K562 (cell line): ENCODE measurements at regions not wholly inside any gene's neighbourhood (a gene's known extent, or its start where the extent isn't known, plus 50 kb on each side); places are given as distances from the start of the nearest gene placed in this dataset.

Source experiments
- FOSL1 ChIP-seq: fragments of 200-800 bp; sonication (Bioruptor generic); conservative IDR thresholded peaks from 2 replicates; pipeline ENCODE4 v1.6.1; 2016; ENCODE audit warnings: missing genetic modification characterization, missing compliant biosample characterization
- FOXJ2 ChIP-seq: fragments of 200-800 bp; sonication (Bioruptor generic); IDR thresholded peaks from 2 replicates; pipeline ENCODE4 v1.6.1; 2016; ENCODE audit warnings: missing genetic modification characterization, missing compliant biosample characterization
- HMG20A ChIP-seq: fragments of 450-650 bp; formaldehyde crosslinking; conservative IDR thresholded peaks from 2 replicates; pipeline ENCODE4 v1.4.0; 2020; ENCODE audit warnings: mild to moderate bottlenecking, mixed read lengths
- HMG20B ChIP-seq: fragments of 250-450 bp; sonication (Bioruptor Pico); IDR thresholded peaks from 2 replicates; pipeline ENCODE4 v1.5.0; 2021; ENCODE audit warnings: mild to moderate bottlenecking
- MEIS2 ChIP-seq: fragments of 450-650 bp; IDR thresholded peaks from 2 replicates; pipeline ENCODE4 v1.6.1; 2014; ENCODE audit warnings: mild to moderate bottlenecking; ENCODE audit not compliant: partially characterized antibody
- NR1H2 ChIP-seq: sonication (generic); formaldehyde crosslinking; IDR thresholded peaks from 2 replicates; pipeline ENCODE4 v1.4.0; 2020; ENCODE audit warnings: mild to moderate bottlenecking, missing genetic modification reagents
- SNIP1 ChIP-seq: fragments of 450-650 bp; IDR thresholded peaks from 2 replicates; pipeline ENCODE4 v1.7.1; 2017; ENCODE audit warnings: low read depth, mild to moderate bottlenecking
- TBL1XR1 ChIP-seq, 2 experiments: IDR thresholded peaks; 2 replicates each; pipeline ENCODE4 v1.6.1; 2012; ENCODE audit warnings: improper control_type of control experiment in 2 of 2, low read length in 2 of 2, mild to moderate bottlenecking in 1 of 2
- ZFX ChIP-seq: sonication (generic); formaldehyde crosslinking; IDR thresholded peaks from 2 replicates; pipeline ENCODE4 v1.8.0; 2022; ENCODE audit warnings: mild to moderate bottlenecking, missing genetic modification reagents, moderate library complexity
- ZNF311 ChIP-seq: fragments of 250-450 bp; sonication (Bioruptor Pico); IDR thresholded peaks from 2 replicates; pipeline ENCODE4 v1.4.0; 2020; ENCODE audit warnings: mild to moderate bottlenecking, moderate library complexity
- TF ChIP-seq, protein P1 (sequence below): sonication (generic); formaldehyde crosslinking; IDR thresholded peaks from 2 replicates; pipeline ENCODE4 v1.5.0; 2020; ENCODE audit warnings: missing genetic modification reagents
- TF ChIP-seq, protein P2 (sequence below): fragments of 250-450 bp; sonication (Bioruptor Pico); IDR thresholded peaks from 2 replicates; pipeline ENCODE4 v1.8.0; 2022; ENCODE audit warnings: moderate library complexity, mild to moderate bottlenecking, inconsistent platforms

DNA sequence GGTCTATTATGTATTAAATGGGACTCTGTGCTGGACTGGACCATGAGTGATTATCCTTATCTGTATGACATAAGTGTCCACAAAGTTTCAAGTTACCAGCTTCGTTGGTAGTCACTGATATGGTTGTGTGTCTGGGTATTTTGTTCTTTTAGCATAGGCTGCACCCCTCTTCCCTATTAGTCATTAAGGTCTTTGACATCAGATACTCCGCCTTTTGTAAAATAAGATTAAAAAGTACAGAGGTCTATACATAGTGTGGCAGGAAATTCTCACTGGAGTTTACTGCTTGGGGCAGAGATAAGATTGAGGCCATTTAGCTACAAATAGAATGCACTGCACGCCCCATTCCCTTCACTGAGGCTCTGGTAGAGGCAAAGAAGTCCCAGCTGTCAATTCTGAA, 99.4 kb downstream of the TMEM215 start (continued):
- TF ChIP-seq NR1H2 (CRISPR knock-in tag) (no peak), TBL1XR1 (IDR thresholded peaks at IDR 0.05; ENCODE audit: low read length in 2 of 2) (no peak), FOXJ2 (tag) (no peak), MEIS2 (peak; percentile 54), SNIP1 (no peak), ZFX (CRISPR knock-in tag) (no peak), FOSL1 (peak; percentile 46), HMG20A (no peak), HMG20B (CRISPR knock-in tag) (no peak), ZNF311 (CRISPR knock-in tag) (no peak)
- TF ChIP-seq, protein P1, sequence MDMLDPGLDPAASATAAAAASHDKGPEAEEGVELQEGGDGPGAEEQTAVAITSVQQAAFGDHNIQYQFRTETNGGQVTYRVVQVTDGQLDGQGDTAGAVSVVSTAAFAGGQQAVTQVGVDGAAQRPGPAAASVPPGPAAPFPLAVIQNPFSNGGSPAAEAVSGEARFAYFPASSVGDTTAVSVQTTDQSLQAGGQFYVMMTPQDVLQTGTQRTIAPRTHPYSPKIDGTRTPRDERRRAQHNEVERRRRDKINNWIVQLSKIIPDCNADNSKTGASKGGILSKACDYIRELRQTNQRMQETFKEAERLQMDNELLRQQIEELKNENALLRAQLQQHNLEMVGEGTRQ (CRISPR knock-in tag), result no peak
- TF ChIP-seq, protein P2, sequence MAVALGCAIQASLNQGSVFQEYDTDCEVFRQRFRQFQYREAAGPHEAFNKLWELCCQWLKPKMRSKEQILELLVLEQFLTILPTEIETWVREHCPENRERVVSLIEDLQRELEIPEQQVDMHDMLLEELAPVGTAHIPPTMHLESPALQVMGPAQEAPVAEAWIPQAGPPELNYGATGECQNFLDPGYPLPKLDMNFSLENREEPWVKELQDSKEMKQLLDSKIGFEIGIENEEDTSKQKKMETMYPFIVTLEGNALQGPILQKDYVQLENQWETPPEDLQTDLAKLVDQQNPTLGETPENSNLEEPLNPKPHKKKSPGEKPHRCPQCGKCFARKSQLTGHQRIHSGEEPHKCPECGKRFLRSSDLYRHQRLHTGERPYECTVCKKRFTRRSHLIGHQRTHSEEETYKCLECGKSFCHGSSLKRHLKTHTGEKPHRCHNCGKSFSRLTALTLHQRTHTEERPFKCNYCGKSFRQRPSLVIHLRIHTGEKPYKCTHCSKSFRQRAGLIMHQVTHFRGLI (CRISPR knock-in tag), result no peak
